ENCODE measurements at regions not wholly inside any gene's neighbourhood (a gene's known extent, or its start where the extent isn't known, plus 50 kb on each side); places are given as distances from the start of the nearest gene placed in this dataset.

DNA sequence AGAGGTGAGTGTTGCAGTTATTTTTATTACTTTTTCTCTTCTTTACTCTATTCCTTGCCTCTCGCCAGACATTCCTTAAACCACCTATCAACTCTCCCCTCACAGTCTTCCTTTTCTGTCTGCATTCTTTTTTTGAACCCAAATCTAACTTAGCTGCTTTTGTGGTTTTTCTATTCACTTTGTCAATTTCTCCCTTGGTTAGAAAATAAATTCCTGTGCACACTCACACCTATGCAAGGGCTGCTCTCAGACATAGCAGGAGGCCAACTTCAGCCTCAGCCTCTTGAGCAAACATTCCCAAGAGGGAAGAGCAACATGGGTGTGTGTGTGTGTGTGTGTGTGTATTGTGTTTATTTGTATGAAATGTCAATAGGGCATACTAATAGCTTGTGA lies 808.6 kb downstream of the RNF144A start:
- Histone ChIP-seq H2BK15ac (ENCODE audit: low read depth, low read length) (no peak overlapping the region), H3K9ac (ENCODE audit: extremely low read depth, insufficient read length, low read length) (no peak overlapping the region), H3K4me1 (ENCODE audit: insufficient read depth, low read length) (peaks cover 4% of the 10 kb centered on the region; the same call in 1 of the 2 replicates), H3K4ac (ENCODE audit: low read depth, low read length) (no peak overlapping the region), H3K79me2 (ENCODE audit: insufficient read depth, low read length) (no peaks in the 10 kb centered on the region), H2BK20ac (ENCODE audit: low read depth, low read length, poor library complexity, severe bottlenecking) (no peak overlapping the region), H3K23me2 (ENCODE audit: insufficient read length, low read depth, low read length, poor library complexity, severe bottlenecking) (no peaks in the 10 kb centered on the region), H2BK120ac (ENCODE audit: low read depth, low read length, poor library complexity, severe bottlenecking) (no peak overlapping the region), H2AFZ (ENCODE audit: low read length) (no peak overlapping the region), H3K27ac (ENCODE audit: insufficient read length, low read depth, low read length) (no peak overlapping the region), H2AK5ac (ENCODE audit: insufficient read length, low read length) (no peak overlapping the region), H3K56ac (ENCODE audit: insufficient read length, low read depth, low read length) (no peak overlapping the region), H3K23ac (ENCODE audit: insufficient read length, low read depth, low read length) (no peak overlapping the region), H3T11ph (ENCODE audit: low read length) (no peak overlapping the region), H4K8ac (replicated peaks; ENCODE audit: insufficient read length, low read depth, low read length) (no peak overlapping the region), H4K91ac (ENCODE audit: insufficient read length, low read depth, low read length) (no peak overlapping the region), H2BK12ac (ENCODE audit: insufficient read length, low read depth, low read length) (no peak overlapping the region), H3K18ac (ENCODE audit: insufficient read length, low read depth, low read length) (no peak overlapping the region), H2BK5ac (ENCODE audit: insufficient read length, low read length) (no peak overlapping the region), H3K4me2 (ENCODE audit: insufficient read depth, insufficient read length, low read length) (no peak overlapping the region), H3K14ac (ENCODE audit: insufficient read depth, low read length) (no peak overlapping the region), H3K79me1 (ENCODE audit: insufficient read depth, low read depth, low read length, poor library complexity, severe bottlenecking) (no peaks in the 10 kb centered on the region), H4K5ac (ENCODE audit: insufficient read length, low read depth, low read length) (no peak overlapping the region), H3K27me3 (ENCODE audit: insufficient read depth, low read length) (no peaks in the 10 kb centered on the region), H3K9me3 (ENCODE audit: control insufficient read depth, low read depth, low read length) (no peaks in the 10 kb centered on the region), H4K20me1 (ENCODE audit: control insufficient read depth, insufficient read depth, insufficient read length) (no peaks in the 10 kb centered on the region)
- Mint-ChIP-seq H3K4me1 (peaks cover 5 to 11% of the 10 kb centered on the region in 2 experiments; a peak in 3 of 4 replicates), H3K9me3 (no peaks in the 10 kb centered on the region), H3K27ac (no peak overlapping the region; a peak in 1 of 7 replicates), H3K4me3 (no peak overlapping the region), H3K27me3 (ENCODE audit: low read depth) (peaks cover 3% of the 10 kb centered on the region; the same call in 1 of the 2 replicates), H3K36me3 (ENCODE audit: insufficient read depth in 1 of 3, low read depth in 3 of 3) (peaks cover 0 to 2% (median 0%) of the 10 kb centered on the region in 3 experiments; a peak in 1 of 7 replicates)
- WGBS (ENCODE audit: extremely low coverage, insufficient read length, low lambda C conversion rate): no CpG with 5 or more reads among the region's 1 CpG
- no peak for TF ChIP-seq CTCF (conservative IDR thresholded peaks at IDR 0.05)
- DNase-seq: no peak

Data from H9 (cell line).